HepG2 (cell line): ENCODE measurements at regions not wholly inside any gene's neighbourhood (a gene's known extent, or its start where the extent isn't known, plus 50 kb on each side); places are given as distances from the start of the nearest gene placed in this dataset.
"Not testable (repeated sequence)": the region's sequence is repeated elsewhere in the genome, so short reads cannot be mapped to it uniquely, and the experiment has no call there.

Source experiments
- KAT8 ChIP-seq: IDR thresholded peaks from 2 replicates; pipeline ENCODE4 v1.6.1; 2016; ENCODE audit warnings: missing genetic modification reagents, missing compliant biosample characterization
- MAF1 ChIP-seq: sonication (generic); formaldehyde crosslinking; IDR thresholded peaks from 2 replicates; pipeline ENCODE4 v1.5.0; 2020; ENCODE audit warnings: missing genetic modification reagents, borderline replicate concordance
- MAX ChIP-seq: IDR thresholded peaks from 2 replicates; pipeline ENCODE4 v1.6.1; 2012; ENCODE audit warnings: inconsistent platforms
- PRDM15 ChIP-seq: sonication (generic); formaldehyde crosslinking; IDR thresholded peaks from 2 replicates; pipeline ENCODE4 v1.4.0; 2020; ENCODE audit warnings: missing genetic modification reagents

- not testable (repeated sequence) for TF ChIP-seq KAT8 (CRISPR knock-in tag); MAX; PRDM15 (CRISPR knock-in tag); MAF1 (CRISPR knock-in tag)
Measured at GRCh38 chr3:75572303-75572702, 91.8 kb upstream of the FRG2C start.
